Astrocyte of the spinal cord (primary cell): ENCODE measurements at regions not wholly inside any gene's neighbourhood (a gene's known extent, or its start where the extent isn't known, plus 50 kb on each side); places are given as distances from the start of the nearest gene placed in this dataset.

Source experiments
- DNase-seq: peaks from one replicate; pipeline ENCODE4 v3.0.0; 2011; ENCODE audit warnings: low read depth, low spot score
- H3K4me3 ChIP-seq: 2 replicates; pipeline ENCODE4 v1.5.1; 2011; ENCODE audit warnings: low read depth, mild to moderate bottlenecking, low read length, moderate library complexity
- CTCF ChIP-seq: IDR thresholded peaks from 2 replicates; pipeline ENCODE4 v1.5.1; 2012; ENCODE audit warnings: low read depth, mild to moderate bottlenecking, low read length, inconsistent platforms
- in situ Hi-C: cut with HindIII; loops from 2 replicates; pipeline ENCODE4 v1.10.0; 2017; ENCODE audit warnings: low sequenced_read_pairs

- no peak for TF ChIP-seq CTCF
- no peak overlapping the region for H3K4me3 ChIP-seq
- in situ Hi-C loops: no loop called here
- DNase-seq: no peak
These were observed 238.1 kb upstream of the ARID1B start for GRCh38 chr6:156538875-156539660.

GRCh38 chr6:156534594-156534993 lies 242.6 kb upstream of the ARID1B start:
- no peak overlapping the region for H3K4me3 ChIP-seq
- no peak for TF ChIP-seq CTCF
- in situ Hi-C loops: no loop called here
- DNase-seq: no peak

GRCh38 chr6:156533872-156534524 lies 243.2 kb upstream of the ARID1B start:
- in situ Hi-C loops: no loop called here
- no peak for TF ChIP-seq CTCF
- no peak overlapping the region for H3K4me3 ChIP-seq
- DNase-seq: no peak

- H3K4me3 ChIP-seq: no peak overlapping the region
- TF ChIP-seq CTCF: no peak
- in situ Hi-C loops: no loop called here
- no peak for DNase-seq
These were observed 251.1 kb upstream of the ARID1B start for GRCh38 chr6:156526081-156526480.

DNA sequence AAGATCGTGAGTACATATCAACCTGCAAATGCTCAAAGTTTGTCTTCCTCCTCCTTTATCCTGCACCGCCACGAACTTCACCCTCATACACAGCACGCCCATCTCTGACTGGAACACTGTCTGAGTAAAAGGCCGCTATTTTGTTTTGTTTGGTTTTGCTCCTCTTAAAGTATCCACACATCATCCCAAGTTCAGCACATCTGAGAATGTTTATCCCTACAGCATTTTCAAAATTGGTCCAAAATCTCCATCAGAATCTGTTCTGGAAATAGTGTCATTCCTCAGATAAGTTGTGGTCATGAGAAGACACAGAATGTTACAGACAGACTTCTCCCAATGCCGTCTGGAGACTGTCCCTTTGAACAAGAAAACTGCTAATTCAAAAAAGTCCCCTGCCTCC lies 251.6 kb upstream of the ARID1B start:
- H3K4me3 ChIP-seq: no peak overlapping the region

DNA sequence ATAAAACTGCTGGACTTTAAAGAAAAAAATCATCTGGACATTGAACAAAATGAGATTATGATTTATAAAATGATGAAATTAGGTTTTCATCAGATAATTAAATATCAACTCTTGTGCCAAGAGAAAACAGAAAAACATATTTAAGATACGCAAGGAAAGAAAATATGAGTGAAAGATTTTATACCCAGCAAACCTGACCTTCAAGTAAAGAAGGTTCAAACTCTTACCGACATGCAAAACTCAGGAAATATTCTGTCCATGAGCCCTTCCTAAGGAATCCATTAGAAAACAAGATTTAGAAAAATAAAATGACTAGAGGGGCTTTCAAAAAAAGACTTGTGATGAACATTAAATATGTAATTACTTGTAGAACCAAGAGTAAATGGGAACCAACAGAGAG lies 257.2 kb upstream of the ARID1B start:
- no peak for TF ChIP-seq CTCF
- in situ Hi-C loops: no loop called here
- DNase-seq: no peak
- no peak overlapping the region for H3K4me3 ChIP-seq

More for the DNA sequence above, 251.6 kb upstream of the ARID1B start:
- DNase-seq: no peak
- no peak for TF ChIP-seq CTCF
- in situ Hi-C loops: no loop called here
